Endothelial cell of umbilical vein (primary cell): ENCODE measurements at regions not wholly inside any gene's neighbourhood (a gene's known extent, or its start where the extent isn't known, plus 50 kb on each side); places are given as distances from the start of the nearest gene placed in this dataset.

Experiments used
- EZH2 ChIP-seq: IDR thresholded peaks from 2 replicates; pipeline ENCODE4 v1.6.1; 2012; ENCODE audit warnings: borderline replicate concordance, low read depth, mild to moderate bottlenecking, moderate library complexity, low read length, inconsistent platforms; ENCODE audit not compliant: severe bottlenecking
- FOS ChIP-seq: IDR thresholded peaks from 2 replicates; pipeline ENCODE4 v1.6.1; 2011; ENCODE audit warnings: mild to moderate bottlenecking, low read length, moderate library complexity, borderline replicate concordance; ENCODE audit not compliant: insufficient read depth
- JUN ChIP-seq: IDR thresholded peaks from 2 replicates; pipeline ENCODE4 v1.6.1; 2011; ENCODE audit warnings: borderline replicate concordance, low read depth; ENCODE audit not compliant: insufficient read length, insufficient read depth
- POLR2AphosphoS5 ChIP-seq: IDR thresholded peaks from 2 replicates; pipeline ENCODE4 v1.6.1; 2012; ENCODE audit warnings: low read depth, mild to moderate bottlenecking, control low read depth, low read length, moderate library complexity; ENCODE audit not compliant: insufficient read depth
- TF ChIP-seq, protein P1 (sequence below), 2 donors: IDR thresholded peaks; 1 replicate in 1 of 2; 2 replicates in 1 of 2; pipeline ENCODE4 v1.5.1; 2011; ENCODE audit warnings: low read length in 2 of 2, mild to moderate bottlenecking in 2 of 2, moderate library complexity in 2 of 2, control low read depth in 1 of 2, inconsistent platforms in 1 of 2, low read depth in 1 of 2; ENCODE audit not compliant: insufficient read depth in 1 of 2; ENCODE audit errors: extremely low read depth in 1 of 2

DNA sequence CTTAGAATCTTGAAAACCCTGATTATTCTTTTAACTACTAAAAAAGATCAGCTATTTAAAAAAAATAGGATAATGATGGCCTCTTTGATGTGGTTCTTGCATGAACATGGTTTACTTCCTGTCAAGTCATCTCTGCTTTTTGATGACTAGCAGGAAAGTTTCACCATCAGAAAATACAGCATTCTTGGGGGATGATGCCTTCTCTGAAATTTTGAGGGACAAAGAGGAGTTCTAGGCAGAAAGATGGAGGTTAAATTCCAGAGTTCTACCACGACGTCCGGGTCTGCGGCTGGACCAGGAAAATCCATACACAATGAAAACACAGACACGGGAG is 130.4 kb downstream of the OLIG3 start:
- TF ChIP-seq, protein P1, sequence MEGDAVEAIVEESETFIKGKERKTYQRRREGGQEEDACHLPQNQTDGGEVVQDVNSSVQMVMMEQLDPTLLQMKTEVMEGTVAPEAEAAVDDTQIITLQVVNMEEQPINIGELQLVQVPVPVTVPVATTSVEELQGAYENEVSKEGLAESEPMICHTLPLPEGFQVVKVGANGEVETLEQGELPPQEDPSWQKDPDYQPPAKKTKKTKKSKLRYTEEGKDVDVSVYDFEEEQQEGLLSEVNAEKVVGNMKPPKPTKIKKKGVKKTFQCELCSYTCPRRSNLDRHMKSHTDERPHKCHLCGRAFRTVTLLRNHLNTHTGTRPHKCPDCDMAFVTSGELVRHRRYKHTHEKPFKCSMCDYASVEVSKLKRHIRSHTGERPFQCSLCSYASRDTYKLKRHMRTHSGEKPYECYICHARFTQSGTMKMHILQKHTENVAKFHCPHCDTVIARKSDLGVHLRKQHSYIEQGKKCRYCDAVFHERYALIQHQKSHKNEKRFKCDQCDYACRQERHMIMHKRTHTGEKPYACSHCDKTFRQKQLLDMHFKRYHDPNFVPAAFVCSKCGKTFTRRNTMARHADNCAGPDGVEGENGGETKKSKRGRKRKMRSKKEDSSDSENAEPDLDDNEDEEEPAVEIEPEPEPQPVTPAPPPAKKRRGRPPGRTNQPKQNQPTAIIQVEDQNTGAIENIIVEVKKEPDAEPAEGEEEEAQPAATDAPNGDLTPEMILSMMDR (IDR thresholded peaks at IDR 0.05; ENCODE audit: extremely low read depth in 1 of 2, insufficient read depth in 1 of 2, low read depth in 1 of 2, low read length in 2 of 2): no peak
- TF ChIP-seq JUN (no peak), FOS (no peak), POLR2AphosphoS5 (no peak), EZH2 (no peak)
